Vagina (tissue), 2 donors: ENCODE measurements at regions not wholly inside any gene's neighbourhood (a gene's known extent, or its start where the extent isn't known, plus 50 kb on each side); places are given as distances from the start of the nearest gene placed in this dataset. TPM values are rescaled to one million over a fixed set of nuclear protein-coding genes. Genes with fewer than 3 reads are reported as not detected.

Source experiments
- DNase-seq, 2 donors: peaks; one replicate each; pipeline ENCODE4 v3.0.0-alpha.2; 2017; ENCODE audit errors: extremely low spot score in 2 of 2
- H3K27ac ChIP-seq: fragments of 200-600 bp; sonication (generic); one replicate; pipeline ENCODE4 v1.5.1; 2019
- H3K27me3 ChIP-seq: fragments of 200-600 bp; sonication (generic); one replicate; pipeline ENCODE4 v1.5.1; 2019
- H3K36me3 ChIP-seq, 2 donors: fragments of 200-600 bp; sonication (generic); one replicate each; pipeline ENCODE4 v1.5.1; 2017 to 2019
- H3K4me1 ChIP-seq: fragments of 200-600 bp; sonication (generic); one replicate; pipeline ENCODE4 v1.5.1; 2019
- H3K4me3 ChIP-seq, 2 donors: fragments of 200-600 bp; sonication (generic); 1 replicate in 1 of 2; 2 replicates in 1 of 2; pipeline ENCODE4 v1.5.1; 2016 to 2019
- H3K9me3 ChIP-seq: fragments of 200-600 bp; sonication (generic); one replicate; pipeline ENCODE4 v1.5.1; 2019
- POLR2A ChIP-seq, 2 donors: fragments of 450-650 bp; IDR thresholded peaks; one replicate each; pipeline ENCODE4 v1.6.1; 2017; ENCODE audit warnings: antibody characterized with exemption in 2 of 2, mild to moderate bottlenecking in 2 of 2, moderate library complexity in 2 of 2
- POLR2AphosphoS5 ChIP-seq, 2 donors: sonication (generic); formaldehyde crosslinking; IDR thresholded peaks; one replicate each; pipeline ENCODE4 v1.9.0; 2017; ENCODE audit warnings: antibody characterized with exemption in 2 of 2, mild to moderate bottlenecking in 2 of 2, low read depth in 1 of 2; ENCODE audit not compliant: insufficient read depth in 1 of 2
- intact Hi-C: fragments of 100-400 bp; cut with DNase I; formaldehyde crosslinking; loops from one replicate; pipeline ENCODE4 v1.15.1; 2023
- small RNA-seq: library from RNA; depleted of rRNA; stranded (forward); fragments of <200 nt; gene quantifications from one replicate; pipeline ENCODE3, GENCODE V24; 2016
- TF ChIP-seq, protein P1 (sequence below), 3 experiments: fragments of 450-650 bp in 2 of 3; fragments of 200-600 bp in 1 of 3; sonication (generic) in 1 of 3; IDR thresholded peaks; one replicate each; pipeline ENCODE4 v1.5.1; 2017 to 2019; ENCODE audit warnings: antibody characterized with exemption in 3 of 3, mild to moderate bottlenecking in 2 of 3, moderate library complexity in 2 of 3

DNA sequence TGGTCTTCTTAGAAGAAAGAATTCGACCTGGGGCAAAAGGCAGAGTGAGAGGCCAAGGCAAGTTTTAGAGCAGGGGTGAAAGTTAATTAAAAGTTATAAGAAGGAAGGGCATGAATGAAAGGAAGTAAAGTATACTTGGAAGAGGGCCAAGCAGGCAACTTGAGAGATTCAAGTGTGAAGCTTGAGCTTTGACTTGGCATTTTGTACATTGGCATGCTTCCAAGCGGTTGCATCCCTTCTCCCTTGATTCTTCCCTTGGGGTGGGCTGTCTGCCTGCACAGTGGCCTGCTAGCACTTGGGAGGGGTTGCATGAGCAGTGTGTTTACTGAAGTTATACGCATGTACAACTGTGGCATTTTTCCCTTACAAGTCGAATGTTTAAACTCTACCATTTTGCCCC lies 74.8 kb upstream of the MGAT4C start:
- Histone ChIP-seq H3K4me3 (no peak overlapping the region), H3K27ac (no peak overlapping the region), H3K4me1 (no peaks in the 10 kb centered on the region), H3K27me3 (no peaks in the 10 kb centered on the region), H3K9me3 (no peaks in the 10 kb centered on the region), H3K36me3 (no peaks in the 10 kb centered on the region)
- TF ChIP-seq, protein P1, sequence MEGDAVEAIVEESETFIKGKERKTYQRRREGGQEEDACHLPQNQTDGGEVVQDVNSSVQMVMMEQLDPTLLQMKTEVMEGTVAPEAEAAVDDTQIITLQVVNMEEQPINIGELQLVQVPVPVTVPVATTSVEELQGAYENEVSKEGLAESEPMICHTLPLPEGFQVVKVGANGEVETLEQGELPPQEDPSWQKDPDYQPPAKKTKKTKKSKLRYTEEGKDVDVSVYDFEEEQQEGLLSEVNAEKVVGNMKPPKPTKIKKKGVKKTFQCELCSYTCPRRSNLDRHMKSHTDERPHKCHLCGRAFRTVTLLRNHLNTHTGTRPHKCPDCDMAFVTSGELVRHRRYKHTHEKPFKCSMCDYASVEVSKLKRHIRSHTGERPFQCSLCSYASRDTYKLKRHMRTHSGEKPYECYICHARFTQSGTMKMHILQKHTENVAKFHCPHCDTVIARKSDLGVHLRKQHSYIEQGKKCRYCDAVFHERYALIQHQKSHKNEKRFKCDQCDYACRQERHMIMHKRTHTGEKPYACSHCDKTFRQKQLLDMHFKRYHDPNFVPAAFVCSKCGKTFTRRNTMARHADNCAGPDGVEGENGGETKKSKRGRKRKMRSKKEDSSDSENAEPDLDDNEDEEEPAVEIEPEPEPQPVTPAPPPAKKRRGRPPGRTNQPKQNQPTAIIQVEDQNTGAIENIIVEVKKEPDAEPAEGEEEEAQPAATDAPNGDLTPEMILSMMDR (IDR thresholded peaks at IDR 0.05) = no peak
- TF ChIP-seq POLR2AphosphoS5 (IDR thresholded peaks at IDR 0.05; ENCODE audit: insufficient read depth in 1 of 2, low read depth in 1 of 2) (no peak), POLR2A (IDR thresholded peaks at IDR 0.05) (no peak)
- intact Hi-C loops = no loop called here
- no peak for DNase-seq

DNA sequence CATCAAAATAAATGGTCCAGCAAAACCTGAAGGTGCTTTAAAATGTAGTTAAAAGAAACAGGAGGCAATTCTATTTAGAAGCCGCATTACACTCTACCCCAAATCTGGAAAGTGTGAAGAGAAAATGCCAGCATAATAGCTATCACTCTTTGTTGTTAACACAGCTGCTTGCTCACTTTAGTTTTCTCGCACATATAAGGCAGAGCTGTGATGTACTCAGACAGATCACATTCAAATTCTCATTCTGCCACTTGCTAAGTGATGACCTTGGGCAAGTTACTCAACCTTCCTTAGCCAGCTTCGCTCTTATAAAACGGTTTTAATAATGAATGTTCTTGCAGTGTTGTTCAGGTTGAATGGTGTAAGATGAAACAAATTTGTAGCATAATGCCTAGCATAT lies 56.0 kb upstream of the MGAT4C start:
- intact Hi-C loops = no loop called here
- Histone ChIP-seq H3K4me3 (no peak overlapping the region), H3K36me3 (no peaks in the 10 kb centered on the region), H3K9me3 (no peaks in the 10 kb centered on the region), H3K27me3 (no peaks in the 10 kb centered on the region), H3K27ac (no peak overlapping the region), H3K4me1 (no peaks in the 10 kb centered on the region)
- no peak for DNase-seq
- TF ChIP-seq, protein P1 (IDR thresholded peaks at IDR 0.05) = no peak
- no peak for TF ChIP-seq POLR2AphosphoS5 (IDR thresholded peaks at IDR 0.05; ENCODE audit: insufficient read depth in 1 of 2, low read depth in 1 of 2)
- TF ChIP-seq POLR2A (IDR thresholded peaks at IDR 0.05) = no peak

Small RNA genes lying in the stretch of these regions (small RNA-seq; reads per million reads assigned to genes)
- gene AC079598.2 (not detected), gene AC079598.3 (not detected), gene AC079598.4 (not detected), gene CYCSP30 (not detected)
